ENCODE measurements at regions not wholly inside any gene's neighbourhood (a gene's known extent, or its start where the extent isn't known, plus 50 kb on each side); places are given as distances from the start of the nearest gene placed in this dataset.

DNA sequence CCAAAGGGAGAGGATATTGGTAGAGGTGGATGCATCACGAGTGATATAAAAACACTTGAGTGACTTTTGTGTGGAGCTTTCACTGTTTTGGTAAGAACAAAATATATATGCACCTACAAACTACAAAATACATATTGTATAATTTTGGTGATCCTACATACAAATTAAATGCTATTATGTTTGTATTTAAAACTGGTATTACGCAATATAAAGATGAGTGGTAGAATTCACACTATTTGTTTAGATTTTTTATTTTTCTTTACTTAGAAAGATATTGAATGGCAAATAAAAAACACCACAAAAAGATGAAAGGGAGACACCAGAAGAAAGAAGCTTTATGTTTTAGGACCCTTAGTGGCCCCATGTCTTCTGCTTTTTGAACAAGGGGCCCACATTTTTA, 770.7 kb upstream of the ID2 start:
- H3K4me1 ChIP-seq = no peaks in the 10 kb centered on the region
- DNase-seq = no peak
- WGBS, 2 donors = 81 to 93% methylated on average over 2 of the region's 2 CpGs
- no peaks in the 10 kb centered on the region for H3K27me3 ChIP-seq
- no peak overlapping the region for H3K4me3 ChIP-seq (replicated peaks in 1 of 3)
- H3K27ac ChIP-seq = no peak overlapping the region
- H3K9me3 ChIP-seq = no peaks in the 10 kb centered on the region
- no peaks in the 10 kb centered on the region for H3K36me3 ChIP-seq
- intact Hi-C loops (cut with DNase I) = no loop called here
- TF ChIP-seq, protein P1, sequence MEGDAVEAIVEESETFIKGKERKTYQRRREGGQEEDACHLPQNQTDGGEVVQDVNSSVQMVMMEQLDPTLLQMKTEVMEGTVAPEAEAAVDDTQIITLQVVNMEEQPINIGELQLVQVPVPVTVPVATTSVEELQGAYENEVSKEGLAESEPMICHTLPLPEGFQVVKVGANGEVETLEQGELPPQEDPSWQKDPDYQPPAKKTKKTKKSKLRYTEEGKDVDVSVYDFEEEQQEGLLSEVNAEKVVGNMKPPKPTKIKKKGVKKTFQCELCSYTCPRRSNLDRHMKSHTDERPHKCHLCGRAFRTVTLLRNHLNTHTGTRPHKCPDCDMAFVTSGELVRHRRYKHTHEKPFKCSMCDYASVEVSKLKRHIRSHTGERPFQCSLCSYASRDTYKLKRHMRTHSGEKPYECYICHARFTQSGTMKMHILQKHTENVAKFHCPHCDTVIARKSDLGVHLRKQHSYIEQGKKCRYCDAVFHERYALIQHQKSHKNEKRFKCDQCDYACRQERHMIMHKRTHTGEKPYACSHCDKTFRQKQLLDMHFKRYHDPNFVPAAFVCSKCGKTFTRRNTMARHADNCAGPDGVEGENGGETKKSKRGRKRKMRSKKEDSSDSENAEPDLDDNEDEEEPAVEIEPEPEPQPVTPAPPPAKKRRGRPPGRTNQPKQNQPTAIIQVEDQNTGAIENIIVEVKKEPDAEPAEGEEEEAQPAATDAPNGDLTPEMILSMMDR (IDR thresholded peaks at IDR 0.05) = no peak
- TF ChIP-seq POLR2A (IDR thresholded peaks at IDR 0.05) = no peak

DNA sequence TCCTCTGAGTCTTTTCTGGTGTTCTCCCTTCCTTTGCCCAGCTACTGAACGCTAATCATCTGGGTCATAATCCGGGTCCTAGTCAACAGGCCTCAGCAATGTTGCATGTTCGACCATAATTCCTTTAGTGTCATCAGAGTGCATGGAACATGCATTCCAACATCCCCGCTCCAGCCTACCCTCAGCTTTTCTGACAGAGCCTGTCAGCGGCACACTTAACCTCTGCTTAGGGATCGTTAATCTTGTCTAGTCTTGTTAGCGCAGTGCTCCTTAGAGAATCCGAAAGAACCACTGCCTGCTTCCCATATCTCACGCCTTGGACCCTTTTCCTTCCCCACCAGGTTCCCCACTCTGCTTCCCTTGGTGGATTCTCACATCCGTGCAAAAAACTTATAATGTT, 767.9 kb upstream of the ID2 start:
- H3K4me1 ChIP-seq = no peaks in the 10 kb centered on the region
- H3K27me3 ChIP-seq = no peaks in the 10 kb centered on the region
- H3K27ac ChIP-seq = no peak overlapping the region
- H3K9me3 ChIP-seq = no peaks in the 10 kb centered on the region
- no peak for DNase-seq
- intact Hi-C loops (cut with DNase I) = no loop called here
- TF ChIP-seq, protein P1 (IDR thresholded peaks at IDR 0.05) = no peak
- TF ChIP-seq POLR2A (IDR thresholded peaks at IDR 0.05) = no peak
- H3K4me3 ChIP-seq (replicated peaks in 1 of 3) = no peak overlapping the region
- no peaks in the 10 kb centered on the region for H3K36me3 ChIP-seq
- WGBS, 2 donors = 83 to 86% methylated on average over 10 of the region's 10 CpGs

DNA sequence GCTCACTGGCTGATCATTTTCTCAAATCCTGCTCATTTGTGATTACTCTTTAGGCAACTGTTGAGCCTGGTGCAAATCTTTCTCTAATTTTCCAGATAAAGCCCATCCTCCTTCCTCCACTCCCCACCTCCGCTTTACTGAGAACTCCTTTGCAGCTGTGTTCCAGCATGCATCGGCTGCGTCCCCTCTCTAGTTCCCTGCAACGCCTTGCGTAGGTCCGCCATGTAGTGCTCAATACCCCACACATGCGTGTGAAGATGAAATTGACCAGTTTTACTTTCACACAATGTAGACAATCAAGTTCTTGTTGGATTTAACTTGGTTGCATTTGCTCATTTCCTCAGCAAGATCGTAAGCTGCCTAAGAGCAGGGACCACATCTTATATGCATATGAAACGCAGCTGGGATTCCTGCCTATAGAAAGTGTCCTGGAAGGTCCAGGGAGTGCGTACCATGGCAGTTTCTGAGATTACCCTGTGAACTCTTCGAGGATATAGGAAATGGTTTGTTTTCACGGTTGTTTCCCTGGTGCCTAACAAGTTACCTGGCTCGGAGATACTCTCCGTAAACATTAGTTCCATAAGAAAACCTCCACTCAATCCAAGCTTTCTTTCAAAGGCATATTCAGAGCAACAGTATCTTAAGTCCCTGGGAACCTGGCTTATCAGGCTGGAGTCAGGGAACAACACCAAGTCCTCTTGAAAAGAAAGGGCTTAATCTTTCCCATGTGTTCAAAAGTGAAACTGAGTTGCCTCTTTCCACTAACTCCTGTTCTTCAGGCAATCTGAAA, 766.4 kb upstream of the ID2 start:
- DNase-seq = no peak
- intact Hi-C loops (cut with DNase I) = no loop called here
- 84 to 85% methylated on average over 14 of the region's 14 CpGs for WGBS, 2 donors
- H3K27me3 ChIP-seq = no peaks in the 10 kb centered on the region
- TF ChIP-seq, protein P1 (IDR thresholded peaks at IDR 0.05) = no peak
- no peak for TF ChIP-seq POLR2A (IDR thresholded peaks at IDR 0.05)
- no peak overlapping the region for H3K4me3 ChIP-seq (replicated peaks in 1 of 3)
- H3K4me1 ChIP-seq = no peaks in the 10 kb centered on the region
- H3K9me3 ChIP-seq = no peaks in the 10 kb centered on the region
- H3K36me3 ChIP-seq = no peaks in the 10 kb centered on the region
- H3K27ac ChIP-seq = no peak overlapping the region

DNA sequence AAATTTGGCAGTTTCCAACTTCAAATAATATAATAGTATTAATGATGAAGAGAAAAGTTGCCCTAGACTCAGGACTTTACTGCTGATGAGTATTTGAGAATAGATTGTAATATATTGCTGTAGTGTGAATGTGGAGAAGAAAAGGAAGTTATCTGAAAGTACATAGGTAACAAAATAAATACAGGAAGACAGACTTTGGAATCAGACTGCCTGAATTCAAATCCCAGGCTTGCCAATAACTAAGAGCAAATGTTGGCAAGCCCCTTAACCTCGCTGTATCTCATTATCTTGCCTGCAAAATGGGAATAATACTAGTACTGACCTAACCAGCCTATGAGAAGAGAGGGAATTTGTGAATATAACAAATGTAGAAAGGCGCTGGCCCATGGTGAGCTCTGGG, 765.2 kb upstream of the ID2 start:
- intact Hi-C loops (cut with DNase I) = no loop called here
- no peaks in the 10 kb centered on the region for H3K4me1 ChIP-seq
- H3K4me3 ChIP-seq (replicated peaks in 1 of 3) = no peak overlapping the region
- no peaks in the 10 kb centered on the region for H3K36me3 ChIP-seq
- no peaks in the 10 kb centered on the region for H3K9me3 ChIP-seq
- 97 to 98% methylated on average over 2 of the region's 2 CpGs for WGBS, 2 donors
- DNase-seq = no peak
- TF ChIP-seq, protein P1 (IDR thresholded peaks at IDR 0.05) = no peak
- no peak for TF ChIP-seq POLR2A (IDR thresholded peaks at IDR 0.05)
- H3K27me3 ChIP-seq = no peaks in the 10 kb centered on the region
- no peak overlapping the region for H3K27ac ChIP-seq

DNA sequence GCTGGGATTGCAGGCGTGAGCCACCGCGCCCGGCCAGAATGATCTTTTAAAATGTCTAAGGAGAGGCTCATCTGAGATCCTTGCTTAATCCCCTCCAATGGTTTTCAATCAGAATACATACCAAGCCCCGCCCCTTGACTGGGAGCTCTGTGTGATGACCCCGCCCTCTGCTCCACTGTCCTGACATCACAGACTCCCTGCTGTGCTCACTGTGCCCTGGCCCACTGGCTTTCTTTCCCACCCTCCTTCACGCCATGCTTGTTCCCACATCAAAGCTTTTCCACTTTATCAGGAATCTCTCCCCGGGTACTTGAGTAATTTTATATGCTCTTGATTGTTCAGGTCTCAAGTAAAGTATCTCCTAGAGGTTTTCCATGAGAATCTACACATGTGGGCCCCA, 762.3 kb upstream of the ID2 start:
- H3K4me3 ChIP-seq (replicated peaks in 1 of 3) = no peak overlapping the region
- DNase-seq = peak in 1 of 2 donors; percentile 20
- H3K4me1 ChIP-seq = no peaks in the 10 kb centered on the region
- TF ChIP-seq POLR2A (IDR thresholded peaks at IDR 0.05) = no peak
- TF ChIP-seq, protein P1 (IDR thresholded peaks at IDR 0.05) = no peak
- WGBS, 2 donors = 82 to 84% methylated on average over 8 of the region's 8 CpGs
- no peaks in the 10 kb centered on the region for H3K27me3 ChIP-seq
- H3K36me3 ChIP-seq = no peaks in the 10 kb centered on the region
- intact Hi-C loops (cut with DNase I) = no loop called here
- H3K9me3 ChIP-seq = no peaks in the 10 kb centered on the region
- H3K27ac ChIP-seq = no peak overlapping the region
